NCI-H1930 (cell line): ENCODE measurements at regions not wholly inside any gene's neighbourhood (a gene's known extent, or its start where the extent isn't known, plus 50 kb on each side); places are given as distances from the start of the nearest gene placed in this dataset.

ENCODE experiments used
- DNase-seq, 2 experiments: peaks; one replicate each; lab custom pipeline; 2025; lab: John Stamatoyannopoulos, UW

DNA sequence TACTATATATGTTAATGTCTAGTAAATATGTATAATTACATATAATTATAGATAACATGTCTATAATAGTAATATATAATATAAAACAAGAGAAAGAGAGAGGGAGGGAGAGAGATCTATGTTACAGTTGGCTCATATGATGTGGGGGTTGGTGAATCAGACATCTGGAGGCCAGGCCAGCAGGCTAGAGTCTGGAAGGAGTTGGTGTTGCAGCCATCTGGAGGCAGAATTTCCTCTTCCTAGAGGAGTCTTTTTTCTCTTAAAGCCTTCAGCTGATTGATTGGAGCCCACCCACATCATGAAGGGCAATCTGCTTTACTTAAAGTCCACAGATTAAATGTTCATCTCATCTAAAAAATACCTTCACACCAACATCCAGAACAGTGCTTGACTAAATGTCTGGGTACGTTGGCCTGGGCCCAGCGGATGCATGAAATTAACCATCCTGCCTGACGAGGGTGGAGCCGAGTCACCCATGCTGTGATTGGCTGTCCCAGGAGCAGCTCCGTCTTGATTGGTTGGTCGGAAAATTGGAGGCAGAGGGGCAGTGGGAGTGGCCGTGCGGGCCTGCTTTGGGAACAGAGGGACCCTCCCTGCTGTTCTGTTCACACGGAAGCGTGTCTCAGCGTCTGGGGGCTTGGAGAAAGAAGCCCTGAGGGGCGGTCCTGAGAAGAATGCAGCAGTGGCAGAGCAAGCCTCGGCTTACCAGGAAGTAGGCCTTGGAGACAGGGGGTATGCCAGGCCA, 392.4 kb downstream of the QKI start:
- DNase-seq: no peak

DNA sequence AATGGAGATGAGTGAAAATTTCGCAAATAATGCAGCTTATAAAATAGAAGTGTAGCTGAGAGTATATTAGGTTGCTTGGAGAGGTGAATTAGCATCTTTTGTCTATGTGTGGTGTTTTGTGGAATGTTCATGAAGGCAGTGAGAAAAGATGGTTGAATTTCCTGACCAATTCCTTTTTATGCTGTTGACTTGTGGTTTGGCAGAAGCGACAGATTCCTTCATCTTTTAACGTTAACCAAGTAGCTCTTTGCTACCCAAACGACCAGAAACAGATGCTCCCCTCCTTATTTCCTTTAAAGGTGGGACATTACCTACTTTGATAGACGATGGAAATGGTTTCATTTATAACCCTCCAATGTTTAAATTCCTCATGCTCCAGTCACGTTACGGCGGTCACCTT, 390.5 kb downstream of the QKI start:
- no peak for DNase-seq

DNA sequence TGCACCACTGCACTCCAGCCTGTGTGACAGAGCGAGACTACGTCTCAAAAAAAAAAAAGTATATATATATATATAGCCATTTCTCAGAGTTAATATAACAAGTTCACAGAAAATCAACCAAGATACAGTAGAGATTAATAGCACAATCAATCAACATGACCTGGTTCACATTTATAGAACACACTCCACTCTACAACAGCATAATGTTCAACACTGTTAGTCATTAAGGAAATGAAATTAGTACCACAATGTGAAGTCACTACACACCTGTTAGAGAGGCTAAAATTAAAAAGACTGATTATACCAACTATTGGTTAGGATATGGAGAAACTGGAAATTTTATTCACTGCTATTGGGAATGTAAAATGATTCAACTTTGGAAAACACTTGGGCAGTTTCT, 387.7 kb downstream of the QKI start:
- DNase-seq: no peak

DNA sequence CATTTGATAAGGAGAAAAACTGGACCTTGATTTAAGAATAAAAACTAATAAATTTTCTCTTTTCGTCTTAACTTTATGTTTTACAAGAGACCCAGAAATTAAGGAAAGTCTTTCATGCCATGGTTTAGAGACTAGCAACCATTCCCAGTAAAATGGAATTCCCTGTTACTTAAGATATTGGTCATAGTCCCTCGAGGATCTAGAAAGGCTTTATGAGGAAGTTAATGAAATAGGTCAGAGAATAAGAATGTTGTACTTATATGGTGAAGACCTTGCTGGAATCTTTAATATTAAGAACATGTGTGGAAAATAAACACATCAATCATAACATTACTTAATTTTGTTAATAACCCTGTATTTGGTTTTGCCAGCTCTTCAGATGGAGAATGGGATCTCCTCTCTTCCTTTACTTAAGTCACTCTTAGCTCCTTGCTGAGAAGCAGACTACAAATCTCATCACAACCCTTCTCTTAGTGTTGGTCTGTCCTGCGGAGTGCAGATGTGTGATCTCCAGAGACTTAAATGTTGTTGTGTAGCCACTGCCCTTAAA, 382.9 kb downstream of the QKI start:
- no peak for DNase-seq

DNA sequence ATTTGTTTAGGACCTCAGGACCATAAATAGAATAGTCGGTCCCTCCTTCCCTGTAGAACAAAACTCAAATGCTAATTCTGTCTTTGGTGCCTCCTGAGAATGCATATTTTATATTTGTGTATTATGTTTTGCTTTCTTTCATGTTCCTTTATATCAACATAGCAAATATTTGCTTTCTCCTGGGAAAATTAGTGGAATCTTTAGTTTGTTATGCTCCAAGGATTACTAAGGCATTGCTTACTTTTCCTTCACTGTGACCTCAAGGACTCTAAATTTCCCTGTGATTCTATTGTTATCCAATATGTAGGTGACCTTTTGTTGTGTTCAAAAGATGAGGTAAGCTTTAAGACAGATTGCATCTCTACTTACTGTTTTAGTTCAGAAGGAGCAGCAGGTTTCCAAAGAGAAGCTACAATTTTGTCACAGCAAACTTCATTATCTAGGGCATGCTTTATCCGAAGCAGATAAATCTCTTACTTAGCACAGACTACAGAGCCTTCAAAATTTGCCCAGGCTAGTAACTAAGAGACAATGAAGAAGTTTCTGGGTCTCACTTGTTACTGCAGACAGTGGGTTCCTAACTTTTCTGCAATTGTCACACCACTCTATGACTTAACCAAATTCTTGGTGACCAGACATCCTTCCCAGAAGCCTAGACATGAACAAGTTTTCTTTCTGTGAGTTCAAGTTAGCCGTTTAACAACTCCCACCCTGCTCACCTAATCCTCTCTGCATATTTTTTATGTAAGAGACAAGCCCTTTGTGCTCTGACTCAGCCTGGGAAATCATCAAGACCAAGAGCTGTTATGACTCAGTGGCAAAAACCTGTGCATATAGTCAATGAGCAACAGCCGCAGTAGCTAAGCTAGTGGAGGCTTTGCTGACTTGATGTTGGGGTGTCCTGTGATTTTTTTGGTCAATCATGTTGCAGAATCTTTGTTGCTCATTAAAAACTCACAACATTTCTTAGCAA, 378.8 kb downstream of the QKI start:
- no peak for DNase-seq

DNA sequence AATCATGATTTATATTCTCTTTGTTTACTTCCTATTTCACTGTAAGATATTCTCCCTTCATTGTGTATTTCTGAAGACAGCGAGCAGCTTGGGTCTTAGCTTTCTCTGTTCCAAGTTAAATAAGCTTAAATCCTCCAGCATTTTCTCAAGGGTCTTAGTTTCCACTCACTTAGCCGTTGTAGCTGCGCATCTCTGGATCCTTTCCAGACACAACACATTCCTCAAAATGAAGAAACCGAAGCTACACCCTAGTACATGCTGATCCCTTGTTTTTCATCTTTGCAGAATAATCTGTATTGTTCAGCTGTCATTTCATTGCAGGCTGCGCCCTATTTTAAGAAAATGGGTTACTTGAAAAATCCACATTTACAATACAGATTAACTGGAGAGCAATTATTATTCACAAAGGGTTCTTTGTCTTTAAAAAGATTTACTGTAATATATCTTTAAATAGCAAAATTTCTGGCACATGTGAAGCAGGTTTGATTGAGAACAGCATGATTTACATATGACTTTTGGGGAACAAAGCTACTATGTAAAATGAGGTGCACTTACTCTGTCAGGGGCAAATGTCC, 375.8 kb downstream of the QKI start:
- DNase-seq: no peak

DNA sequence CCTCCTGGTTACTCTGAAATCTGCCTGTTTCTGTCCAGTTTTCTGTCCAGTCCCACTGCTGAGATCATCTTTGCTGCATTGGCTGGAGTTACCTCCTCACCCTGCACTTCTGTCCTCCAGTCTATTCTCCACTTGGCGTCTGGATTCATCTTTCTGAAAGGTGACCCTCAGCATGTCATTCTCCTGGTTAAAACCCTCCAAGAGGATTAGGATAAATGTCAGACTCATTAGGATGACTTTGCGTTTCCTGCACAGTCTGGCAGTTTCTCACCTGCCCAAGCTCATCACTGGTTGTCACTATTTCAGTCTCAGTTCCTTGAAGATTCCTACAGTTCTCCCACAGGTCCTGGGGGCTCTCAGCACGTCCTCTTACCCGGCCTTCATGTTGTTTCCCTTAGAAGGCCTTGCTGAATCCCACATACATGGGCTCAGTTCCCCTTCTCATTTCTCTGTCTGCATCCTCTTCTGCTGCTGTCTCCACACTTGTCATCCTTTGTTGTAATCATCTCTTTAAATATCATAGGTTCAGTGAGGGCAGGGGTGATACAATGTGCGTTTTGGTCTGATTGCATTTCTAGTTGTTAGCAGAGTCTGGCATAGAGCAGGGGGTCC, 374.8 kb downstream of the QKI start:
- DNase-seq: no peak

DNA sequence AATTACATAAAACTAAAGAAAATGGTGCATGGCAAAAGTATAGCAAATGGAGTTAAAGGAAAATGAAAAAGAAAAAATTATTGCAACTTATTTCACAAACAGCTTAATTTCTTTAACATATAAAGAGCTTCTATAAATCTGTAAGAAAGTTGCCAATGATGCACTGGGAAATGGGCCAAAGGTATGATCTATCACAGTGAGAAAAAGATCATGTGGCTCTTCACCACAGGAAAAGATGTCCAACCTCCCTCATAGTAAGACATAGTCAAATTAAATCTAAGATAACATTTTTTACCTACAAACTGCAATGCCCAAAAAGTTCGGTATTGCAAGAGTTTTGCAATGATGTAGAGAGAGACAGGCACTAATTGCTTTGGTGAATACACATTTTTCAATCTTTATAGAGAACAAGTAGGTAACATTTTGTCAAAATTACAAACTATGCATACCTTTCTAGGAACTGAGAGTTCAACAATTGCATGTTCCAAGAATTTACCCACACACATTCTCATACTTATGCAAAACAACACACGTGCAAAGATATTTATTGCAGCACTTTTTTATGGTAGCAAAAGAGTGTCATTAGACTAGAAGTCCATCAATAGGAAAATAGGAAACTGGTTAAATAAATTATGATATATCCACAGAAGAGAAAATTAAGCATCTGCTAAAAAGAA, 372.6 kb downstream of the QKI start:
- DNase-seq: no peak

DNA sequence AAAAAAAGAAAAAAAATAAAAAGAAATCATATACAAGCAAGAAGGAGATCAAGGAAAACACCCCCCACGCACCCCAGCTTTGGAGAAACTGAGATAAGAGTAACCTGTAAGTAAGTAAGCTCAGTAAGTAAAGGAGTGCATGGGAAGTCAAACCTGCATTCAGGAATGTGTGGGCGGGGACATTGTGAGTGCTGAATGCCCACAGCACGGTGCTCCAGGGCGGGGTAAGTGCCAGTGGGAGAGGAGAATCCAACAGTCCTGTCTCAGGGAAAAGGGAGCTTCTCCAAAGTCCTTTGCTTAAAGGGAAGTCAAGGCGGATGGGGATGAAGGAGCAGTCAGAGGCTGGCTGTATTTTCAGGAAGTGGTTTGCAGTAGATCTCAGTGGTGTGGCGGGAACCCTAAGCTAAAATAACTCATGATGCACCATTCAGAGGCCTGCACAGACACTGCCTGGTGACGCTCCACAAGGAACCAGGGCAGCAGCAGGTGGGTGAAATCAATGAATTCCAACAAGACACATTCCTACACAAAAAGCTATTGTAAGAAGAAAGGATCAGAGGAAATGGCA, 368.0 kb downstream of the QKI start:
- DNase-seq: no peak

DNA sequence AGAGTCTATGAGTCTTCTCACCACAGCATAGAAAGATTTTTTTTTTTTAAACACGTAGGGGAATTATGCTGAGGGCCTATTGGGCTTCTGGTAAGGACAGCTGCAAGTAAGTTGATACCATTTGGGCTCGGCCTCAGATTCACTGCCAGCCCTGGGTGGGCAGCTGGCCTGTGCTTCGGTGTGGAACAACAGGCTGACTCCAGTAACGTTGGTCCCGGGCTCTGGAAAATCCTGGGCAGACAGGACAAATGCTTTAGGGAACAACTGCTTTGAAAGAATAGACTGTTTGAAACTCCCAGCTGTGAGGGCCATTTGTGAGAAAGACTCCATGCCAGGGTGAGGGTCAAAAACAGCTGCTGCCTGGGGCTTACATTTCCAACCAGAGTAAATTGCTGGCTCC, 366.5 kb downstream of the QKI start:
- DNase-seq: no peak

DNA sequence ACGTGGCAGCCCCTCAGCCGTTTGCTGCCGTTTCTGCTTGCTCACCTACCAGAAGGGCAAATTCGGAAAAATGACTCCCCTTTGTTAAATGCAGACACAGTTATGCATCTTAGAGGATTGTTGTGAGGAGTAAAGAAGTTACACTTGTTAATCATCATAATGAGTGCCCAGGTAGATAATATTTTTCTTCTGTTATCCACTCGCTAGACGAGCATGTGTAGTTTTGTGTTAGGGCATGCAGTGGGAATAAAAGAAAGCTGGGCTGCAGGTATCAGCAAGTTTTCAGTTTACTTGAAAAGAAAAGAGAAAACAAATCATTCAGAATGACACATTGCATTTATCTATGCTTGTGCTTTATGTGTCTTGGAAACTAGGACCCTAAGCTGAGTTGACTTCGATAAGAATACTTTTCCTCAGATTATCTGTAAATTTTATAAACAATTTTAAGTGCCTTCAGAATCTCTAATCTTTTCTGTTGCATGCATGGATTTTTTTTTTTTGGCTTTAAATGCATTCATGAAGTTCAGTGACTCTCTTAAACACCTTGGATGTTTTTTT, 365.3 kb downstream of the QKI start:
- DNase-seq: no peak

DNA sequence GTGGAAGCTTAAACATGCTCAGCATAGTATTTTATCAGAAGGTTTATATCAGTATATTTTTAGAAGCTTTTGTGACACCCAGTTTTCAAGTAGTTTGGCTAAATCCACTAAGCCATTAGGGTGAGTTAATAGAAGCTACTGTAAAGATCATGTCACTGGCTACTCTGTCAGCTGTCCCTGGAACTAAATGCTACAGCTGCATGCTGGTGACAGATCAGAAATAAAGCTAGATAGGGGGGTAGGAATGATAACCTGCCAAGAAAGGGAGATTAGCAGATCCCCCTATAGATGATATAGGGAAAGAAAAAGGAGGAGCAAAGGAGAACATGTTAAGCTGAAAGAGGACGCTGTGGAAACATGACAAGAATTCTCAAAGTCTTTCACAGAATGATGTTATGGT, 363.2 kb downstream of the QKI start:
- DNase-seq: no peak

DNA sequence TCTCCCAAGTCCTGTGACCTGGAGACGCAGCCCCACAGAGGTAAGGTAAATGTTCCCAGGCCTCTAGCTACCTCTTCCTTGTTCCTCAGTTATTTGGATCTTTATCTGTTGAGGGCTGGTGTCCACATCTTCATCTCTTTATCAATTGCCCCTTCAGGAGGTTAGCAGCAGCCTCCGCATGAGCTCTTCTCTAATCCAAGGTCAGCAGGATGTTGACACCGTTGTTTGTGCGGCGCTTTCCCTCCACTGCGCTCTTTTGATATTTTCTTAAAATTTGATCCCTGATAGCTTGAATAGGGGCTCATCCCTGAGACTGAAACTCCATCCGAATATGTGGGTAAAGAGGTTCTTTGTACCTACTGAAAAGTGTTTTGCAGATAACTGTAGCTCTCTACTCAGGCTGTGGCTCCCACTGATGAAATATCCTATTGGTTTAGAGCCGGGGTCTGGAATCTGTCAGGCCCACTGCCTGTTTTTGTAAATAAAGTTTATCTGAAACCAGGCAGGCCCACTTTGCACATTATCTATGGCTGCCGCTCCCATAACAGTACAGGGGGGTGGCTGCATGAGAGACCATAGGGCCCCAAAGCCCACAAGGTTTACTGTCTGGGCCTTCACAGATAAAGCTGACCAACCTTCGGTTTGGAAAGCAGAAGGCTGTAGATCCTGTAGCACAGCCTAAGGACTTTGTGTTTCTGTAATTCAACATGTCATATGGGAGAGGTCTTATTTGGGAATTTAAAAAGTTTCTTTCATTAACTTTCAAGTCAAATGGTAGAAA, 362.6 kb downstream of the QKI start:
- DNase-seq: no peak

DNA sequence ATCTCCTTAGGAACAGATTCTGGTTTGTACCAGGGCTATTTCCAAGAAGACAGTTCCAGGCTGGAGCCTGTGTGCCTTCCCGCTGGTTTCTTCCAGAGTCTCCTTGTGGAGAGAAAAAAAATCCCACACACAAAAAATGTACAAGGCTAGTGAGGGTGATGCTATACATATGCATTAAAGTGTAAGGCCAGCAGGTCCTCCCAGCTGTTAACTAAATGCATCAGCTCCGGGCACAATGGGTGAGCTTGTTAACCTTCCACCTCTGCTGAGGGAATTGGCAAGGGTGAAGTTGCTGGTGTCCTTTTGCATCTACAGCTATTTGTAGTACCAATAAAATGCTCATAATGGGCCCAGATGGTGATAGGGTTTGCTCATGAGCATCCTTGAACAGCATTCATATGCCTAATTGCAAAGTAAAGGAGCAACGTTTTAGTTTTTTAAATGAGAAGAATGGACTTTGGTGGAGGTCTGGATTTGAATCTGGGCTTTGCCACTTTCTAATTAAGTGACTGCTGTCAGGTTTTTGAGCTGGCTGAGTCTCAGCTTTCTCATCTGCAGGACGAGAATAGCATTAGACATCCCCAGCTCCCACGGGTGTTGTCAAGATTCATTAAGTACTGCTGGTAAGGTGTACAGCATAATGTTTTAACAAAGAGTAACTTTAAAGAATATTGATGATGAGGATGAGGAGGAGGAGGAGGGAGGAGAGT, 361.8 kb downstream of the QKI start:
- DNase-seq: no peak

DNA sequence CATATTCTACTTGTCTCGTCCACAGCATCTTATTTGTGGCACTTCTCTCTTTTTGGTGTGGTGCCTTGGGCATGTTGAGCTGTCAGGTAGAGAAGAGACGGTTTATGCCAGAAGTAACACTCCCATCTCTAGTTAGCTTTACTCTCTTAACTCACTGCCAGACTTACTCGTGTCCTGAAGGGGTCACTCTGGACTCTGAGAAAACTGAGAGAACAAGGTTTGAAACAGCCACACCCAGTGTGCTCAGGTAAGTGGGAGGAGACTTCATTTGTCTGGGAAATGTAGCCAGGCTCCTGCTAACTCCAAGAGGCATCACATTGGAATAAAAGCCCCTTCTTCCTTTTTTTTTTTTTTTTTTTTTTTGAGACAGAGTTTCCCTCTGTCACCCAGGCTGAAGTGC, 360.8 kb downstream of the QKI start:
- no peak for DNase-seq

DNA sequence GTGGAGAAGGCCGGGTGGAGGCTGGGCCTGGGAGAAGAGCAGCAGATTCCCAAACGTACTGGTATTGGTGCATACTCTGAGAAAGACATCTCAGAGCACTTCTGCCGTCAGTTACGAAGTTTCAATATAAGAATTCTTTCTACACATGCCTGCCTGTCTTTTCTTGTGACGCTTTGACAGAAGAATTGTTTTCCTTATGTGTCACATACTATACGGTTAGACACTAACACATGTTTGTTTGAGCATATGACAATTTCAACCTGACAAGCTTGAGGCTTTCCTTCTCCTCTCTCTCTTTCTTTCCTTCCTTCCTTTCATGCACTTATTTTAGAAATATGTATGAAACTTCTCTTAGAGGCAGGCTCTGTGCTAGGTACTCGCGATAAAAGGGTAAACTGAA, 360.0 kb downstream of the QKI start:
- no peak for DNase-seq

DNA sequence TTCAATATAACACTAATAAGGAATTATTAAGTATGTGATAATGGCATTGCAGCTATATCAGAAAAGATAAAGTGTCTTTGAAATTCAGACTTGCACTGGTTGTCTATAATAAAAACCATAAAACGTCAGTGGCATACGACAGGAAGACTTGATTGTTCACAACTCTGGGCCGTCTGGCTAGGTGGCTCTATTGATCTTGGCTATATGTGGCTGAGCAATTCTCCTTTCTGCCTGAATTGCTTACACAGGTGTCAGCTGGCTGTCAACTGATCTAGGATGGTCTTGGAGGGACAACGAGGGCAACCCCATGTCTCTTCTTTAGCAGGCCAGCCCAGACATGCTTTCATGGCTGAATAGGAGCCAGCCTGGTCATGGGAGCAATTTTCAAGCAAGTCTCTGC, 359.1 kb downstream of the QKI start:
- DNase-seq: no peak

DNA sequence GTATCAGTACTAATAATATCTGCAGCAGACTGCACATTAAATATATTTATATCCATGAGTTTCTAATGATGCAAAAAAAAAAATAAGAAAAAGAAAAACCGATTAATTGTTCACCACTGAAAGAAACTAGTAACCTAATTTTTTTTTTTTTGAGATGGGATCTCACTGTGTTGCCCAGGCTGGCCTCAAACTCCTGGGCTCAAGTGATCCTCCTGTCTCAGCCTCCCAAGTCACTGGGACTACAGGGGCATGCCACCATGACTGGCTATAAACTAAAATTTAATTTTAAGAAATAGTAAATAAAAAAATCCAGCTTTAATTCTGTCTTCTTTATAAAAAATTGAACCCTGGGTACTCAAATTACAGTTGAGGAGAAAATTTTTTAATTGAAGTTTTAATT, 358.2 kb downstream of the QKI start:
- DNase-seq: no peak

DNA sequence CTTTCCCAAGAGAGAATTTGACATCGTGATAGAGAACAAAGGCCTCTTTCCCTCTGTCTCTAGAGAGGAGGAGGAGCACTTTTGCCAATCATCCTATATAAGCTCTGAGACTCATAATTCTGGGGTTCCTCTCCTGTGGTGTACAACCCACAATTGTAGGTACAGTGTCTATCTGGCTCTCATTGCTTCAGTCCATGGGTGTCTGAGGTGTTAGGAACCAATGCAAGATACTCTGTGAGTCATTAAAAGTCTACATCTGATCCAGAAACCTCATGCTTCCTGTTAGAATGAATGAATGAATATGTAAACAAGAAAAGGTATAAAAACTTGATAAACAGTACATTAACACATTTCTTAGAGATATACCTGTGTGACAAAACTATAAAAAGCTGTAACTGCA, 356.7 kb downstream of the QKI start:
- DNase-seq: no peak

DNA sequence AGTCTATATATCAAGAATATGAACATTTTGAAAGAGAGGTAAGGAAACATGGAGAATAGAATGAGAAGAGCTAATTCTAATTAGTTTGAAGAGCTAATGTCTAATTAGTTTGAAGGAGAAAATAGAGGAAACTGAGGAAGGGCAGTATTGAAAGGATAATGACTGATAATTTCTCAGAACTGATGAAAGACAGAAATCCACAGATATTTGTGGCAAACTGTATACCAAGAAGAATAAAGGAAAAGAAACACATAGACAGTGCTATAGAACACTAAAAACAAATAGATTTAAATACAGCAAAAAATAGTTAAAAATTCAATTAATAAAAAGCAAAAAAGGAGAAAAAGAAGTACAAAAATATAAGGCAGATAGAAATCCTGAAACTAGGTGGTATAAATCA, 354.4 kb downstream of the QKI start:
- DNase-seq: no peak
